BE2C (cell line): ENCODE measurements at regions not wholly inside any gene's neighbourhood (a gene's known extent, or its start where the extent isn't known, plus 50 kb on each side); places are given as distances from the start of the nearest gene placed in this dataset.
"Not testable (repeated sequence)": the region's sequence is repeated elsewhere in the genome, so short reads cannot be mapped to it uniquely, and the experiment has no call there.

Source experiments
- DNase-seq: peaks from one replicate; pipeline ENCODE4 v3.0.0-alpha.2; 2020
- H3K27me3 ChIP-seq: fragments of 250-450 bp; sonication (Bioruptor Pico); 2 replicates; pipeline ENCODE4 v1.5.1; 2020; ENCODE audit warnings: mild to moderate bottlenecking
- H3K36me3 ChIP-seq: fragments of 250-450 bp; sonication (Bioruptor Pico); 2 replicates; pipeline ENCODE4 v1.5.1; 2020; ENCODE audit warnings: mild to moderate bottlenecking
- H3K4me1 ChIP-seq: fragments of 250-450 bp; sonication (Bioruptor Pico); 2 replicates; pipeline ENCODE4 v1.5.1; 2020
- H3K4me3 ChIP-seq: 2 replicates; pipeline ENCODE4 v1.5.1; 2011; ENCODE audit warnings: low read depth, low read length
- H3K9me3 ChIP-seq: fragments of 250-450 bp; sonication (Bioruptor Pico); 2 replicates; pipeline ENCODE4 v1.5.1; 2020
- TF ChIP-seq, protein P1 (sequence below): IDR thresholded peaks from 2 replicates; pipeline ENCODE4 v1.5.1; 2012; ENCODE audit warnings: mild to moderate bottlenecking, low read depth, low read length

DNA sequence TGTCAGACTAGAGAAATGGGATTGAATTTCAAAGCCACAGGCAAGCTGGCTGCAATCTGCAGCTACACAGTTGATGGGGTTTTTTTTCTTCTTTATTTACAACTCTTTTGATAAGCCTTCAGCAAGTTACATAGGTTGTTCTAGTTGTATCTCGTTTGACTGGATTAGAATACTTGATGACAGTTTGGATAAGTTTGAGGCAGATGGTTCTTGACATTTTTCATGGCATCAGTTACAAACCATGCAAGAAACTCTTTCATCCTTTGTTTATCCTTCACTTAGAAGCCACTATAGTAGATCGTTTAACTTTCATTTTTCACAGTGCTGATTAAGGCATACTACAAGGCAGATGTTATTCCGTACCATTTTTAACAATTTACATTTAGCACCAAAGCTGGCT, 238.9 kb downstream of the TOX3 start:
- H3K9me3 ChIP-seq = no peaks in the 10 kb centered on the region
- no peaks in the 10 kb centered on the region for H3K36me3 ChIP-seq
- H3K4me1 ChIP-seq = no peaks in the 10 kb centered on the region
- no peak for DNase-seq
- TF ChIP-seq, protein P1, sequence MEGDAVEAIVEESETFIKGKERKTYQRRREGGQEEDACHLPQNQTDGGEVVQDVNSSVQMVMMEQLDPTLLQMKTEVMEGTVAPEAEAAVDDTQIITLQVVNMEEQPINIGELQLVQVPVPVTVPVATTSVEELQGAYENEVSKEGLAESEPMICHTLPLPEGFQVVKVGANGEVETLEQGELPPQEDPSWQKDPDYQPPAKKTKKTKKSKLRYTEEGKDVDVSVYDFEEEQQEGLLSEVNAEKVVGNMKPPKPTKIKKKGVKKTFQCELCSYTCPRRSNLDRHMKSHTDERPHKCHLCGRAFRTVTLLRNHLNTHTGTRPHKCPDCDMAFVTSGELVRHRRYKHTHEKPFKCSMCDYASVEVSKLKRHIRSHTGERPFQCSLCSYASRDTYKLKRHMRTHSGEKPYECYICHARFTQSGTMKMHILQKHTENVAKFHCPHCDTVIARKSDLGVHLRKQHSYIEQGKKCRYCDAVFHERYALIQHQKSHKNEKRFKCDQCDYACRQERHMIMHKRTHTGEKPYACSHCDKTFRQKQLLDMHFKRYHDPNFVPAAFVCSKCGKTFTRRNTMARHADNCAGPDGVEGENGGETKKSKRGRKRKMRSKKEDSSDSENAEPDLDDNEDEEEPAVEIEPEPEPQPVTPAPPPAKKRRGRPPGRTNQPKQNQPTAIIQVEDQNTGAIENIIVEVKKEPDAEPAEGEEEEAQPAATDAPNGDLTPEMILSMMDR = no peak
- no peak overlapping the region for H3K4me3 ChIP-seq
- no peaks in the 10 kb centered on the region for H3K27me3 ChIP-seq

DNA sequence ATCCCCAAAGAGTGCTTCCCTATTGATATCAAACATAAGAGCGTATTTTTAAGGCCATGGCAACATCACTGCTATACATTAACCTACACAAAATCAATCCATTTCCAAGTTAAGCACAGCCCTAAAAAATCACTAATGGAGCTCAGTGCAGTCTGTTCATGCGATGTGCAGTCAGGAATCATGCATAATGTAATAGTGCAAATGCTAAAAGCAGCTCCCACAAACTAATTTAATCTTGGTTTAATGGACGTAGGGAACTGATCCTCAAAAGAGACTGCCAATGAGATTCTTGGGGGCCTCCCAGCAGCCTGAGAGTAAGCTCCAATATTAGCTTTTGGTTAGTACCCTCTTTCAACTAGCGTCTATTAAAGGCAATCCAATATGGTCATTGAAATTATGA, 245.9 kb downstream of the TOX3 start:
- TF ChIP-seq, protein P1 = no peak
- Histone ChIP-seq H3K9me3 (no peaks in the 10 kb centered on the region), H3K27me3 (no peaks in the 10 kb centered on the region), H3K4me3 (no peak overlapping the region), H3K4me1 (no peaks in the 10 kb centered on the region), H3K36me3 (no peaks in the 10 kb centered on the region)
- DNase-seq = no peak

DNA sequence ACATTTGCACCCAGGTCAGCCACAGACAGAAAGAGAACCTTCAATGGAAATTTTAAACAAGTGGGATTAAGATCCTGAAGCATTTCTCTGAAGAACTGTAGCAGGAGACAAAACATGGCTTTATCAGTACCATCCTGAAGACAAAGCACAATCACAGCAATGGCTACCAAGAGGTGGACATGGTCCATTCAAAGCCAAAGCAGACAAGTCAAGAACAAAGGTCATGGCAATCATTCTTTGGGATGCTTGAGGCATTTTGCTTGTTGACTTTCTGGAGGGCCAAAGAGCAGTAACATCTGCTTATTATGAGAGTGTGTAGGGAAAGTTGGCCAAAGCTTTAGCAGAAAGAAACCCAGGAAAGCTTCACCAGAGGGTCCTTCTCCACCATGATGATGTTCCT, 248.2 kb downstream of the TOX3 start:
- no peaks in the 10 kb centered on the region for H3K36me3 ChIP-seq
- no peaks in the 10 kb centered on the region for H3K9me3 ChIP-seq
- H3K4me1 ChIP-seq = no peaks in the 10 kb centered on the region
- H3K4me3 ChIP-seq = no peak overlapping the region
- no peaks in the 10 kb centered on the region for H3K27me3 ChIP-seq
- TF ChIP-seq, protein P1 = no peak
- DNase-seq = no peak

DNA sequence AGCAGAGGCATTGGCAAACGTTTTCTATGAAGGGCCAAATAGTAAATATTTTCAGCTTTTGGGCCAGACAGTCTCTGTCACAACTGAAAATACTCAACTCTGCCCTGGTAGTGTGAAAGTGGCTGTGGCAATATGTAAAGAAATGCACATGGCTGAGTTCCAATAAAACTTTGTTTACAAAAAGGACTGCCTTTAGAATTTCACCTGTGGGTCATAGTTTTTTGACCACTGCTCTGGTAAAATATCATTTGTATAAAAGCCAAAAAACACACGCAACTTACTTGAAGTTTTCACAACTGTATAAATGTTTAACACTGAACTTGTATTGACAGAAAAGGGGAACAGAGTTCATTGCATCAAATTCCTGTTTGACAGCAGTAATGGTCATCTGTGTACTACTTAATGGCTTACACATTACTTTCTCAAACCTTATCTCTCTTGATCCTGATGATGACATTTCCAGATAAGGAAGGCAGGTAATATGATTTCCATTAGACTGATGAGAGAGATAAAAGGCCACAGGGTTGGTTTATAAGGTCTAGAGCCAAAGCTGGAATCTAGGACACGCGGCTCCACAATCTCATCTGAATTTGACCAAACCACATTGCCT, 250.1 kb downstream of the TOX3 start:
- H3K4me1 ChIP-seq, H3K36me3 ChIP-seq: not testable (repeated sequence)

DNA sequence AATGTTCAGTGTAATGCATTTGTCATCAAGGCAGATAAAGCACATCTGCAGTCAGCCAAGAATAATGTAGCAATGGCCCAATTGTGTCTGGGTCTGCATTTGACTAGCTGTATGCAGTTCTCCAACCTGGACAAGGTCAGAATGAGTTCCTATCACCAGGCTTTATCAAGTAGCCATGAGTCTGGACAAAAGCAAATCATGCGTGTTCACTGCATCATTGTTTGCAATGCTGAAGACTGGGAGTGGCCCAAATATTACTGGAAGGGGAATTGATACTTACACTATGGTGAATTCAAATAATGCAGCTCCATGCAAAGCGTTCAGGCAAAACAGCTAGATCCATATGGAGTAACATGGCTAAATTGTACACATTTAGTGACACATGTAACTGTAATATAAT, 250.9 kb downstream of the TOX3 start:
- H3K4me3 ChIP-seq = no peak overlapping the region
- no peaks in the 10 kb centered on the region for H3K9me3 ChIP-seq
- TF ChIP-seq, protein P1 = no peak
- no peak for DNase-seq
- H3K36me3 ChIP-seq = no peaks in the 10 kb centered on the region
- no peaks in the 10 kb centered on the region for H3K27me3 ChIP-seq
- no peaks in the 10 kb centered on the region for H3K4me1 ChIP-seq

More for the DNA sequence above, 250.1 kb downstream of the TOX3 start:
- not testable (repeated sequence) for DNase-seq, H3K4me3 ChIP-seq, H3K27me3 ChIP-seq, H3K9me3 ChIP-seq

DNA sequence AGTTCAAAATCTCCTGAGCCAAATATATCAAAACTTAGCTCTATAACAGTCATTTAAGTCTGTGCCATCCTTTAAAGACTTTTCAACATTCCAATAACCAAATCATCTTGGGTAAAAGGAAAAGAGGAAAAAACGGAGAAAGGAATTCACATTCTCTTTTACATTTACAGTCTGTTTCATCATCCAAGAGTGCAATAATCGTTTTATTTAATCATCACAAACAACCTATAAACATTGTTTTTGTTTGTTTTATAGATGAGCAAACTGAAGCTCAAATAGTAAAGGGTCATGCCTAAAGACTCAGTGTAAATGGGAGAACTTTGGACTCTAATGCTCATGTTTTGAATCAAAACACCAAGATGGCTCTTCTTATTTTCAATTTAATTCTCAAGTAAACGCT, 252.3 kb downstream of the TOX3 start:
- H3K36me3 ChIP-seq = no peaks in the 10 kb centered on the region
- TF ChIP-seq, protein P1 = no peak
- H3K27me3 ChIP-seq = no peaks in the 10 kb centered on the region
- no peak overlapping the region for H3K4me3 ChIP-seq
- H3K4me1 ChIP-seq = no peaks in the 10 kb centered on the region
- H3K9me3 ChIP-seq = no peaks in the 10 kb centered on the region
- DNase-seq = no peak

DNA sequence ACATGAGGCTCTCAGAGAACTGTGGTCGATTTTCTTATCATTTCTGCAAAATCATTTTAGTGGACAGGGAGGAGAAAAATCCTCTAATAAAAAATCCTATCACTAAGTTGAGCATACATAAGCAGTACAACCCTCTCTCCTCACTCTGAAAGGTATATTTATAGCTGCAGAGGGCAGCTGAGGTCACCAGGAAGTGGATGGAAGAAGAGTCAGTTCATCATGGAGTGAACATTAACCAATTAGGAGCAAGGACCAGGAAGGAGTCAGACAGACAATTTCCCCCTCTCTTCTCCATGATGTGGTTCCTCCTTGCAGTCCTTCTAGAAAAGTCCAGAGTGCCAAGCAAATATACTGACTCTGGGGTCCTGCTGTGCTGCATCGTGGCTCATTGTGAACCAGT, 253.7 kb downstream of the TOX3 start:
- TF ChIP-seq, protein P1 = no peak
- Histone ChIP-seq H3K27me3 (no peaks in the 10 kb centered on the region), H3K4me3 (no peak overlapping the region), H3K9me3 (no peaks in the 10 kb centered on the region), H3K4me1 (no peaks in the 10 kb centered on the region), H3K36me3 (no peaks in the 10 kb centered on the region)
- DNase-seq = no peak
